Loucy (cell line): ENCODE measurements at regions not wholly inside any gene's neighbourhood (a gene's known extent, or its start where the extent isn't known, plus 50 kb on each side); places are given as distances from the start of the nearest gene placed in this dataset.

ENCODE experiments used
- H2AFZ ChIP-seq: fragments of 200-600 bp; sonication (generic); 2 replicates; pipeline ENCODE4 v1.6.0; 2016; ENCODE audit warnings: antibody characterized with exemption, mild to moderate bottlenecking, low read length, moderate library complexity
- H3F3A ChIP-seq: fragments of 200-600 bp; 2 replicates; pipeline ENCODE4 v1.6.0; 2016; ENCODE audit warnings: antibody characterized with exemption, low read depth, mild to moderate bottlenecking
- H3K27me3 ChIP-seq: fragments of 200-600 bp; sonication (generic); 2 replicates; pipeline ENCODE4 v1.6.1; 2014; ENCODE audit warnings: low read length, mild to moderate bottlenecking; ENCODE audit not compliant: insufficient read depth, poor library complexity, severe bottlenecking
- H3K36me3 ChIP-seq: fragments of 200-600 bp; sonication (generic); 2 replicates; pipeline ENCODE4 v1.6.1; 2016; ENCODE audit warnings: low read length; ENCODE audit not compliant: insufficient read depth
- H3K4me1 ChIP-seq: fragments of 200-600 bp; sonication (generic); 2 replicates; pipeline ENCODE4 v1.5.1; 2014; ENCODE audit warnings: low read length, mild to moderate bottlenecking; ENCODE audit not compliant: insufficient read depth, poor library complexity, severe bottlenecking
- H3K4me2 ChIP-seq: fragments of 200-600 bp; sonication (generic); 2 replicates; pipeline ENCODE4 v1.6.0; 2014; ENCODE audit warnings: antibody characterized with exemption, low read length, low read depth, mild to moderate bottlenecking; ENCODE audit not compliant: poor library complexity, severe bottlenecking
- H3K4me3 ChIP-seq: fragments of 200-600 bp; sonication (generic); 2 replicates; pipeline ENCODE4 v1.5.1; 2014; ENCODE audit warnings: low read length, mild to moderate bottlenecking, mixed read lengths; ENCODE audit not compliant: poor library complexity, severe bottlenecking
- H3K79me2 ChIP-seq: fragments of 200-600 bp; sonication (generic); 2 replicates; pipeline ENCODE4 v1.6.1; 2014; ENCODE audit warnings: low read length; ENCODE audit not compliant: insufficient read depth
- H3K9ac ChIP-seq: fragments of 200-600 bp; sonication (generic); 2 replicates; pipeline ENCODE4 v1.6.0; 2014; ENCODE audit warnings: mild to moderate bottlenecking, low read depth, low read length, moderate library complexity; ENCODE audit not compliant: poor library complexity, severe bottlenecking
- H3K9me2 ChIP-seq: fragments of 200-600 bp; sonication (generic); replicated peaks from 2 replicates; pipeline ENCODE4 v1.6.1; 2016; ENCODE audit warnings: low read depth, low read length, mixed read lengths
- H3K9me3 ChIP-seq: fragments of 200-600 bp; sonication (generic); 2 replicates; pipeline ENCODE4 v1.6.1; 2014; ENCODE audit warnings: mild to moderate bottlenecking, antibody characterized with exemption, low read length, low read depth; ENCODE audit not compliant: insufficient read depth
- H4K20me1 ChIP-seq: fragments of 200-600 bp; sonication (generic); 2 replicates; pipeline ENCODE4 v1.6.0; 2014; ENCODE audit warnings: antibody characterized with exemption, low read length, mild to moderate bottlenecking; ENCODE audit not compliant: insufficient read depth, poor library complexity, severe bottlenecking
- EZH2phosphoT487 ChIP-seq: fragments of 200-600 bp; IDR thresholded peaks from 2 replicates; pipeline ENCODE4 v1.6.1; 2018; ENCODE audit warnings: antibody characterized with exemption, mild to moderate bottlenecking, moderate library complexity, borderline replicate concordance
- TF ChIP-seq, protein P1 (sequence below): fragments of 200-600 bp; sonication (generic); conservative IDR thresholded peaks from 2 replicates; pipeline ENCODE4 v1.5.1; 2014; ENCODE audit warnings: mild to moderate bottlenecking, antibody characterized with exemption, low read length

DNA sequence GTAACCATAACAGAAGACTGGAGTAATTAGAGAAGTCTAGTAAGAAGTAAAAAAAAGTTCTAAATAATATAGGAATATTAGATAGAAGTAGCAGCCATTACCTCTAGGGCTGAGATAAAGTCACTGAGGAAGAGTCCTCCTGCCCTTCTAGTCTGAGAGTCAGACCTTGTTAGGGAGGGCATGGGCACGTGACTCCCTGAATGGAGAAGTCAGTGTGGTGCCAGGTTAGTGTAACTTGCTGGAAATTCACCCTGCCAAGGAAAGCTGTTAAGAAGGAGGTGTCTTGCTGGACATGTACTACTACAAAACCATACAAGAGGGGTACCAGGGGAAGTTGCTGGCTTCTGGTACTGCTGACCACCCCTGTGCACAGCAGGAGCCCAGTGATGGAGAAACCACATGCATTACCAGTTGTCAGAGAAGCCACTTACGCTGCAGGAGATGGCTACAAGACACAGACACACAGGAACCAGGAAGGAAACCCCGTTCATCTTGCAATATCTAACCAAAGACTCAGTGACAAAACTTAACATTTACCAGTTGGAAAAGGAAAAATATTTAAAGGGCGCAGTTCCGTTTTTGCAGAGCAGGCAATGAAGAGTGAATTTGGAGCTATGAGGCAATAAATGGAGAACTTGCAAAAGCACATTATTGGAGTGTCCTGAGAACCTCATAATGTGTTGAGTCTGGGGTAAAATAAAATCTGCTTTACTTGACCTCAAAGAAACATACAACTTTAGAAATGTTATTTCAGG lies 77.2 kb upstream of the TLK1 start:
- no peaks in the 10 kb centered on the region for H4K20me1 ChIP-seq
- H3K9ac ChIP-seq = no peak overlapping the region
- H3K4me2 ChIP-seq = peak overlapping the region; percentile 19
- no peak overlapping the region for H3K4me3 ChIP-seq
- H3K9me3 ChIP-seq = no peaks in the 10 kb centered on the region
- no peaks in the 10 kb centered on the region for H3F3A ChIP-seq
- no peaks in the 10 kb centered on the region for H3K27me3 ChIP-seq
- no peaks in the 10 kb centered on the region for H3K36me3 ChIP-seq
- peaks cover 15% of the 10 kb centered on the region for H3K4me1 ChIP-seq
- H3K9me2 ChIP-seq = no peaks in the 10 kb centered on the region
- H3K79me2 ChIP-seq = no peaks in the 10 kb centered on the region
- no peak for TF ChIP-seq EZH2phosphoT487
- TF ChIP-seq, protein P1, sequence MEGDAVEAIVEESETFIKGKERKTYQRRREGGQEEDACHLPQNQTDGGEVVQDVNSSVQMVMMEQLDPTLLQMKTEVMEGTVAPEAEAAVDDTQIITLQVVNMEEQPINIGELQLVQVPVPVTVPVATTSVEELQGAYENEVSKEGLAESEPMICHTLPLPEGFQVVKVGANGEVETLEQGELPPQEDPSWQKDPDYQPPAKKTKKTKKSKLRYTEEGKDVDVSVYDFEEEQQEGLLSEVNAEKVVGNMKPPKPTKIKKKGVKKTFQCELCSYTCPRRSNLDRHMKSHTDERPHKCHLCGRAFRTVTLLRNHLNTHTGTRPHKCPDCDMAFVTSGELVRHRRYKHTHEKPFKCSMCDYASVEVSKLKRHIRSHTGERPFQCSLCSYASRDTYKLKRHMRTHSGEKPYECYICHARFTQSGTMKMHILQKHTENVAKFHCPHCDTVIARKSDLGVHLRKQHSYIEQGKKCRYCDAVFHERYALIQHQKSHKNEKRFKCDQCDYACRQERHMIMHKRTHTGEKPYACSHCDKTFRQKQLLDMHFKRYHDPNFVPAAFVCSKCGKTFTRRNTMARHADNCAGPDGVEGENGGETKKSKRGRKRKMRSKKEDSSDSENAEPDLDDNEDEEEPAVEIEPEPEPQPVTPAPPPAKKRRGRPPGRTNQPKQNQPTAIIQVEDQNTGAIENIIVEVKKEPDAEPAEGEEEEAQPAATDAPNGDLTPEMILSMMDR = no peak
- H2AFZ ChIP-seq = peak overlapping the region; percentile 90

DNA sequence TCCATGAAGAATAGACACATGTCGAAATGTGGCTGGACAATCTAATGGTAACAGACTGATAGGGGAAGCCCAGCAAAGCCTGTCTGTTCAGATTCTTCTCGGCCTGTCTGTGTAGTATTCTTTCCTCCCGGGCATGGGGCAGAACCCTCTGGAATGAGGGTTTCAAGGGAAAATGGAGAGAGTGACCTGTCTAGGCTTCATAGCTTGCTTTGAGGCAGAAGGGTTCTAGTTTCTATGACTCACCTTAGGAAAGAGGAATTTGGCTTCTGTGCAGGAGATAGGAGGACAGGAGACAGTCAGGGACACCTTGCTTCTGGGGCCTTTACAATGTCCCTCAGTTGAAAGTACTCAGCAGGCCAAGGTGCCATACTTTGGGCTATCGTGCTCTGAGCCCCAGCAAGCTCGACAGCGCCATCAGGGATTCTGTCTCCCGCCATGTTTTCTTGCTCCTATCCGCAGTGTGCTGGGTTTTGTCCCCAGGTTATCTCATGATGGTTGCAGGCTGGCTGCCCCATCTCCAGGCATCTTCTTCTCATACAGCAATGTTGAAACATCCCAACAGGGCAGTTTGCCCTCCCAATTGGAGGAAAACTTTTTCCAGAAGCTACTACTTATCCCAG lies 74.7 kb upstream of the TLK1 start:
- no peaks in the 10 kb centered on the region for H3K9me2 ChIP-seq
- H4K20me1 ChIP-seq = no peaks in the 10 kb centered on the region
- peaks cover 15% of the 10 kb centered on the region for H3K4me1 ChIP-seq
- no peaks in the 10 kb centered on the region for H3K79me2 ChIP-seq
- no peak overlapping the region for H3K9ac ChIP-seq
- H3K4me3 ChIP-seq = no peak overlapping the region
- no peak overlapping the region for H2AFZ ChIP-seq
- H3K27me3 ChIP-seq = no peaks in the 10 kb centered on the region
- no peak for TF ChIP-seq EZH2phosphoT487
- TF ChIP-seq, protein P1 = no peak
- no peaks in the 10 kb centered on the region for H3F3A ChIP-seq
- H3K36me3 ChIP-seq = no peaks in the 10 kb centered on the region
- no peaks in the 10 kb centered on the region for H3K9me3 ChIP-seq
- H3K4me2 ChIP-seq = no peak overlapping the region

DNA sequence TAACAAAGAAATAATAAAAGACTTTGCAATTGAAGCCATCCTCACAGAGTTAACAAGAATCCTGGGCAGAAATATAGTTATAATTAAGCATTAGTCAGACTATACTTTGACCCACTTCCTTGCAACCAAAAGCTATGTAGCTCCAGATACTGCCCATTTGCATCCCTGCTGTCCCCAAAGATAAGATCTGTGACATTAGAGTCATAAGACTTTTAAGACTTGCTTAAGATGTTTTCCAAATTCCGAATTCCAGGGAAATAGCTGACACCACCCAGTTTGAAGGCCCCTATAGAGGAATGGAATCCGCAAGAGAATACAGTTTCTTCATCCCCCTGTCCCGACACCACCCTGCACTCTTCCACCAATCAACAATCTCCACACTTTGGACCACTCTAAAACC lies 69.5 kb upstream of the TLK1 start:
- Histone ChIP-seq H4K20me1 (no peaks in the 10 kb centered on the region), H3F3A (no peaks in the 10 kb centered on the region), H3K9ac (no peak overlapping the region), H3K9me2 (no peaks in the 10 kb centered on the region), H3K79me2 (no peaks in the 10 kb centered on the region), H3K4me1 (no peaks in the 10 kb centered on the region), H3K27me3 (no peaks in the 10 kb centered on the region), H3K9me3 (no peaks in the 10 kb centered on the region), H3K36me3 (no peaks in the 10 kb centered on the region), H2AFZ (no peak overlapping the region), H3K4me3 (no peak overlapping the region), H3K4me2 (no peak overlapping the region)
- TF ChIP-seq, protein P1 = no peak
- no peak for TF ChIP-seq EZH2phosphoT487
